Posterior cingulate gyrus (tissue), 11 donors: ENCODE measurements at regions not wholly inside any gene's neighbourhood (a gene's known extent, or its start where the extent isn't known, plus 50 kb on each side); places are given as distances from the start of the nearest gene placed in this dataset.
"Not testable (repeated sequence)": the region's sequence is repeated elsewhere in the genome, so short reads cannot be mapped to it uniquely, and the experiment has no call there.

Experiments
- DNase-seq, 10 donors: peaks; one replicate each; pipeline versions ENCODE4 v3.0.0 to v3.0.0-alpha.2; 2020 to 2021; ENCODE audit warnings: mixed read lengths in 3 of 10
- intact Hi-C: fragments of 100-400 bp; cut with DNase I; formaldehyde crosslinking; loops from one replicate; pipeline ENCODE4 v1.15.1; 2023

DNA sequence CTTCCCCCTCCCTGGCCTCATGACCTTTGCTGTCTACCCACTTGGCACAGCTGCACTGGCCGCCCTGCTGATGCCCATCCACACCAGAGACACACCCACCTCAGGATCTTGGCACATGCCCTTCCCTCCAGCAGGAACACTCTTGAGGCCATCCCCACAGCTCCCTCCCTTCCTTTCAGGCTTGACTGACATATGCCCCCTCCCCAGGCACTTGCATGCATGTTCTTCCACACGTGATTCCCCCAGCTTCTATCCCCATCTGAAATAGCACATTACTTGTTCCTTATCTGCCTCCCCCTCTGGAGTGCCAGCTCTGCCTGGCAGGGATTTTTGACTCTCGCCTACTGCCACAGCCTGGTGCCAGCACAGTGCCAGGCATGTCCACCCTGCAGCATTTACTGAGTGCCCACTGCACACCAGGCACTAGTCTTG lies 98.5 kb upstream of the SLC25A33 start:
- intact Hi-C loops, result no loop called here

GRCh38 chr1:9441451-9442133 lies 97.7 kb upstream of the SLC25A33 start:
- intact Hi-C loops, result no loop called here
- peak in 9 of 10 donors; percentile 13 to 91 (median 52) for DNase-seq

More for the DNA sequence above, 98.5 kb upstream of the SLC25A33 start:
- peak in 5 of 10 donors; percentile 27 to 93 (median 39) for DNase-seq

GRCh38 chr1:9442278-9442846 lies 96.9 kb upstream of the SLC25A33 start:
- intact Hi-C loops, result no loop called here
- DNase-seq, result no peak

DNA sequence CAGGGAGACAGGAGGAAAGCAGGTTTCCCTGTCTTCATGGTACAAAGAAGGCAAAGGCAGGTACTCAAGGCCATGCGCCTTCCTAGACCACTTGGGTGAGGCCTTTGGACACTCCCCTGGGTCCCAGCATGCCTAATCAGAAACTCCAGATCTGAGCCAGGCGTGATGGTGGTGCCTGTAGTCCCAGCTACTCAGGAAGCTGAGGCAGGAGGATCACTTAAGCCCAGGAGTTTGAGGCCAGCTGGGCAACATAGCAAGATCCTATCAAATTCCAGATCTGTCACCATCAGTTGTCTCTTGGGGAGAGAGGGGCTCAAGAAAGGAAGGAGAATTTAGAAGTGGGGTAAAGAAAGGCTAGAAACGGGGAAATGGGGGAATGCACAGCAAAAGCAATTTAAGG lies 96.3 kb upstream of the SLC25A33 start:
- no peak for DNase-seq
- intact Hi-C loops, result no loop called here

- no peak for DNase-seq
- intact Hi-C loops, result no loop called here
Observed at GRCh38 chr1:9443913-9444445, 95.3 kb upstream of the SLC25A33 start.

GRCh38 chr1:9444532-9444931 lies 94.7 kb upstream of the SLC25A33 start:
- DNase-seq, result no peak
- intact Hi-C loops, result no loop called here

DNA sequence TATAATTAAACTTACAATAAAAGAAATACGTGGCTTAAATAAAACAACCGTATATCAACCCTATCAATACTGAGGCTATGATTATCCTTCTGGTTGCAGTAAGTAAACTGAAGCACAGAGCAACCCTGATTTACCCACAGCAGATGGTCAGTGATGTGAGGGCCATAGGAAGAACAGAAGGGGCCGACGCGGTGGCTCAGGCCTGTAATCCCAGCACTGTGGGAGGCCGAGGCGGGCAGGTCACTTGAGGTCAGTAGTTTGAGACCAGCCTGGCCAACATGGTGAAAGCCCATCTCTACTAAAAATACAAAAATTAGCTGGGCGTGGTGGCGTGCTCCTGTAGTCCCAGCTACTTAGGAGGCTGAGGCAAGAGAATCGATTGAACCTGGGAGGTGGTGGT lies 94.2 kb upstream of the SLC25A33 start:
- intact Hi-C loops, result not testable (repeated sequence)

GRCh38 chr1:9447215-9447960 lies 91.9 kb upstream of the SLC25A33 start:
- DNase-seq, result no peak
- intact Hi-C loops, result no loop called here

More for the DNA sequence above, 94.2 kb upstream of the SLC25A33 start:
- not testable (repeated sequence) for DNase-seq

GRCh38 chr1:9448132-9449109 lies 90.8 kb upstream of the SLC25A33 start:
- intact Hi-C loops, result no loop called here
- DNase-seq, result no peak

- intact Hi-C loops, result no loop called here
- DNase-seq, result peak in 3 of 10 donors; percentile 41 to 90 (median 43)
Observed at GRCh38 chr1:9449110-9449627, 90.1 kb upstream of the SLC25A33 start.

GRCh38 chr1:9449976-9450696 lies 89.1 kb upstream of the SLC25A33 start:
- intact Hi-C loops, result no loop called here
- no peak for DNase-seq

DNA sequence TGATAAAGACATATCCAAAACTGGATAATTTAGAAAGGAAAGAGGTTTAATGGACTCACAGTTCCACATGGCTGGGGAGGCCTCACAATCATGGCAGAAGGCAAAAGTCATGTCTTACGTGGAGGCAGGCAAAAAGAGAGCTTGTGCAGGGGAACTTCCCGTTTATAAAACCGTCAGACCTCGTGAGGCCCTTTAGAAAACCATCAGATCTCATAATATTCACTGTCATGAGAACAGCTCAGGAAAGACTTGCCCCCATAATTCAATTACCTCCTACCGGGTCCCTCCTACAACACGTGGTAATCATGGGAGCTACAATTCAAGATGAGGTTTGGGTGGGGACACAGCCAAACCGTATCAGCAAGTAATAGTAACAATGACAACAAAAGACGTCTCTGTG lies 88.2 kb upstream of the SLC25A33 start:
- DNase-seq, result no peak
- intact Hi-C loops, result no loop called here

DNA sequence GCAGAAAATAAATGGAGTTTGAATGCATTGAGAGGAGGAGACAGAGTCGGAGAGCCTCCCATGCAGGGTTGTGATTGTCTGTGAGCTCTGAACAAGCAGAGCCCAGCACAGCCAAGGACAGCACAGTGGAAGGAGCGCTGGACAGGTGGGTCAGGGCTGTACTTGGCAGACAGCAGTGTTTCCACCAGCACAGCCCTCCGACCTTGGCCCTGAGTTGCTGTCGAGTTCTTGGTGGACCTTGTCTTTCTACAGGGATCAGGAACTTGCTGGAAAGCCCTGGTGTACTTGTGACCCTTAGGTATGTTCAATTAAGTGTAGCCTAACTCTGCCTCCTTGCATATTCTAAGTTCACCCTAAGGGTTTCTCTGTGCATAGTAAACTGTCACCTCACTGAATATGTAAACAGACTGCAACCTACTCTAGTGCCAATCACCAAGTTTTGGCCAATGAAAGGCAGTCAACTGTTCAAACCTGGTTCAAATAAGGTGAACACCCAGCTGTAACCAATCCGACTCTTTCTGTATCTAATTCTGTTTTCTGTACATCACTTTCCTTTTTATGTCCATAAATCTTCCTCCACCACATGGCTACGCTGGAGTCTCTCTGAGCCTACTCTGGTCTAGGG lies 86.6 kb upstream of the SLC25A33 start:
- intact Hi-C loops, result no loop called here
- DNase-seq, result no peak

DNA sequence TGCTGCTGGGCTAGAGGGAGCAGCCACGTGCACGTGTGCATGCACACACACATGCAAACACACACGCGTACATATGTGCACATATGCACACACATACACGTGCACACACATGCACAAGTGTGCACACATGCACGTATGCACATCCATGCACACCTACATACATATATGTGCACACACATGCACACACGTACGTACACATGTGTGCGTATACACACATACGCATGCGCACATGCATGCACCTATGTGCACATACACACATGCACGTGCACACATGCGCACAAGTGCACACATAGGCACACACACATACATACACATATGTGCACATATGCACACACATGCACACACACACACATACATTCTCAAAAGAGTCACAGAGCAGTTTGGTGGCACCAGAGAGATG lies 85.9 kb upstream of the SLC25A33 start:
- intact Hi-C loops, result no loop called here
- DNase-seq, result no peak

GRCh38 chr1:9453779-9454418 lies 85.4 kb upstream of the SLC25A33 start:
- DNase-seq, result no peak
- intact Hi-C loops, result loop anchor here (2.0 kb wide), 1 partner anchor 187 kb away; no protein-coding TSS in a partner anchor

GRCh38 chr1:9454494-9455066 lies 84.7 kb upstream of the SLC25A33 start:
- intact Hi-C loops, result loop anchor here (2.0 kb wide), 1 partner anchor 188 kb away; no protein-coding TSS in a partner anchor

GRCh38 chr1:9455487-9456234 lies 83.6 kb upstream of the SLC25A33 start:
- intact Hi-C loops, result loop anchor here (1.0 to 2.0 kb wide), 2 partner anchors 166 to 189 kb away; no protein-coding TSS in a partner anchor

More at GRCh38 chr1:9454494-9455066, 84.7 kb upstream of the SLC25A33 start:
- DNase-seq, result no peak

More at GRCh38 chr1:9455487-9456234, 83.6 kb upstream of the SLC25A33 start:
- DNase-seq, result peak; percentile 32 to 95 (median 74)
